Mesendoderm (in vitro differentiated cells): ENCODE measurements at regions not wholly inside any gene's neighbourhood (a gene's known extent, or its start where the extent isn't known, plus 50 kb on each side); places are given as distances from the start of the nearest gene placed in this dataset.
A peak's percentile ranks its signal among the peaks of the same experiment; 100 is the strongest.

Experiments used
- DNase-seq: peaks from one replicate; pipeline ENCODE4 v3.0.0; 2013
- H2AK5ac ChIP-seq: 2 replicates; pipeline ENCODE4 v1.6.1; 2013; ENCODE audit warnings: low read length, inconsistent platforms
- H2BK120ac ChIP-seq: 2 replicates; pipeline ENCODE4 v1.6.1; 2013; ENCODE audit warnings: low read depth, mild to moderate bottlenecking, low read length, moderate library complexity, mixed read lengths
- H2BK15ac ChIP-seq: replicated peaks from 2 replicates; pipeline ENCODE4 v1.6.1; 2013; ENCODE audit warnings: low read depth, mild to moderate bottlenecking, moderate library complexity
- H2BK5ac ChIP-seq: 2 replicates; pipeline ENCODE4 v1.6.1; 2013; ENCODE audit warnings: low read length, inconsistent platforms
- H3K18ac ChIP-seq: 2 replicates; pipeline ENCODE4 v1.6.1; 2013; ENCODE audit warnings: mild to moderate bottlenecking, low read length, mixed read lengths
- H3K23ac ChIP-seq: one replicate; pipeline ENCODE4 v1.6.1; 2013; ENCODE audit warnings: low read length
- H3K27ac ChIP-seq: 2 replicates; pipeline ENCODE4 v1.5.1; 2013; ENCODE audit warnings: low read depth, mild to moderate bottlenecking, inconsistent platforms, low read length, moderate library complexity
- H3K27me3 ChIP-seq: 2 replicates; pipeline ENCODE4 v1.6.1; 2013; ENCODE audit warnings: low read length, control low read depth, mild to moderate bottlenecking, inconsistent platforms; ENCODE audit not compliant: insufficient read depth, poor library complexity
- H3K36me3 ChIP-seq: 2 replicates; pipeline ENCODE4 v1.6.1; 2013; ENCODE audit warnings: low read length, inconsistent platforms; ENCODE audit not compliant: control insufficient read depth, insufficient read depth
- H3K4ac ChIP-seq: one replicate; pipeline ENCODE4 v1.6.1; 2013; ENCODE audit warnings: low read depth, mild to moderate bottlenecking, low read length, moderate library complexity
- H3K4me1 ChIP-seq: 2 replicates; pipeline ENCODE4 v1.6.1; 2013; ENCODE audit warnings: low read depth, low read length, inconsistent platforms; ENCODE audit not compliant: control insufficient read depth
- H3K4me2 ChIP-seq: 2 replicates; pipeline ENCODE4 v1.6.1; 2013; ENCODE audit warnings: low read length
- H3K4me3 ChIP-seq: 2 replicates; pipeline ENCODE4 v1.5.1; 2013; ENCODE audit warnings: mild to moderate bottlenecking, low read length
- H3K56ac ChIP-seq: one replicate; pipeline ENCODE4 v1.6.1; 2013; ENCODE audit warnings: low read length
- H3K79me1 ChIP-seq: 2 replicates; pipeline ENCODE4 v1.6.1; 2013; ENCODE audit warnings: low read length, inconsistent platforms
- H3K79me2 ChIP-seq: 2 replicates; pipeline ENCODE4 v1.6.1; 2013; ENCODE audit warnings: mild to moderate bottlenecking, low read length; ENCODE audit not compliant: control insufficient read depth, insufficient read depth
- H3K9ac ChIP-seq: 2 replicates; pipeline ENCODE4 v1.6.1; 2013; ENCODE audit warnings: low read length, inconsistent platforms
- H4K5ac ChIP-seq: one replicate; pipeline ENCODE4 v1.6.1; 2013; ENCODE audit warnings: low read length
- H4K8ac ChIP-seq: one replicate; pipeline ENCODE4 v1.6.1; 2013; ENCODE audit warnings: low read depth, mild to moderate bottlenecking, control low read depth, low read length, moderate library complexity
- WGBS: extraction: QIAGEN DNeasy Blood & Tissue Kit; methylation state at CpG from one replicate; pipeline ENCODE4 v1.1.7; 2013; ENCODE audit warnings: low lambda C conversion rate, missing lambda C conversion rate; ENCODE audit not compliant: insufficient coverage; ENCODE audit errors: extremely low coverage; 5-methylcytosine and 5-hydroxymethylcytosine counted together

- Histone ChIP-seq H3K36me3 (no peaks in the 10 kb centered on the region), H3K27me3 (no peaks in the 10 kb centered on the region), H4K8ac (no peak overlapping the region), H4K5ac (no peak overlapping the region), H3K56ac (no peak overlapping the region), H3K4me2 (no peak overlapping the region), H3K4me1 (no peaks in the 10 kb centered on the region), H3K23ac (no peak overlapping the region), H3K9ac (no peak overlapping the region), H2BK120ac (no peak overlapping the region), H2BK15ac (no peak overlapping the region), H3K4ac (no peak overlapping the region), H2BK5ac (no peak overlapping the region), H3K79me2 (no peaks in the 10 kb centered on the region), H3K18ac (no peak overlapping the region), H3K4me3 (no peak overlapping the region), H3K79me1 (no peaks in the 10 kb centered on the region), H3K27ac (no peak overlapping the region), H2AK5ac (no peak overlapping the region)
- DNase-seq, result no peak
- no CpG with 5 or more reads among the region's 18 CpGs for WGBS
Measured at GRCh38 chr18:78769502-78770105, 210.0 kb upstream of the SALL3 start.

- Histone ChIP-seq H3K27me3 (no peaks in the 10 kb centered on the region), H3K4ac (no peak overlapping the region), H3K79me1 (no peaks in the 10 kb centered on the region), H3K9ac (no peak overlapping the region), H4K8ac (no peak overlapping the region), H3K23ac (no peak overlapping the region), H3K4me2 (no peak overlapping the region), H2AK5ac (no peak overlapping the region), H3K4me1 (no peaks in the 10 kb centered on the region), H3K36me3 (no peaks in the 10 kb centered on the region), H3K4me3 (no peak overlapping the region), H3K18ac (no peak overlapping the region), H2BK120ac (no peak overlapping the region), H3K79me2 (no peaks in the 10 kb centered on the region), H2BK5ac (no peak overlapping the region), H2BK15ac (no peak overlapping the region), H3K56ac (no peak overlapping the region), H4K5ac (no peak overlapping the region), H3K27ac (no peak overlapping the region)
- peak; percentile 54 for DNase-seq
- WGBS, result no CpG with 5 or more reads among the region's 21 CpGs
Measured at GRCh38 chr18:78770139-78770822, 209.3 kb upstream of the SALL3 start.

GRCh38 chr18:78770823-78771139 lies 208.8 kb upstream of the SALL3 start:
- no peak overlapping the region for H3K18ac ChIP-seq
- no peak overlapping the region for H2BK5ac ChIP-seq
- H3K27ac ChIP-seq, result no peak overlapping the region
- H3K4me2 ChIP-seq, result no peak overlapping the region
- no peak overlapping the region for H4K5ac ChIP-seq
- no peaks in the 10 kb centered on the region for H3K79me2 ChIP-seq
- H2AK5ac ChIP-seq, result no peak overlapping the region
- H3K9ac ChIP-seq, result no peak overlapping the region
- no peak overlapping the region for H3K56ac ChIP-seq
- no peak overlapping the region for H2BK120ac ChIP-seq
- no peak overlapping the region for H2BK15ac ChIP-seq
- H4K8ac ChIP-seq, result no peak overlapping the region
- no peak for DNase-seq
- H3K27me3 ChIP-seq, result no peaks in the 10 kb centered on the region
- H3K23ac ChIP-seq, result no peak overlapping the region
- no peak overlapping the region for H3K4ac ChIP-seq
- no peak overlapping the region for H3K4me3 ChIP-seq
- H3K79me1 ChIP-seq, result no peaks in the 10 kb centered on the region
- WGBS, result no CpG with 5 or more reads among the region's 12 CpGs
- H3K36me3 ChIP-seq, result no peaks in the 10 kb centered on the region
- H3K4me1 ChIP-seq, result no peaks in the 10 kb centered on the region

- Histone ChIP-seq H3K18ac (no peak overlapping the region), H2BK120ac (no peak overlapping the region), H2AK5ac (no peak overlapping the region), H3K27me3 (no peaks in the 10 kb centered on the region), H3K4me1 (no peaks in the 10 kb centered on the region), H3K4me2 (no peak overlapping the region), H3K27ac (no peak overlapping the region), H3K4ac (no peak overlapping the region), H3K23ac (no peak overlapping the region), H4K8ac (no peak overlapping the region), H3K79me2 (no peaks in the 10 kb centered on the region), H2BK5ac (no peak overlapping the region), H3K9ac (no peak overlapping the region), H3K4me3 (no peak overlapping the region), H3K56ac (no peak overlapping the region), H4K5ac (no peak overlapping the region), H2BK15ac (no peak overlapping the region), H3K36me3 (no peaks in the 10 kb centered on the region), H3K79me1 (no peaks in the 10 kb centered on the region)
- DNase-seq, result no peak
- WGBS, result no CpG with 5 or more reads among the region's 22 CpGs
Measured at GRCh38 chr18:78771496-78772359, 207.9 kb upstream of the SALL3 start.

- Histone ChIP-seq H3K4me1 (no peaks in the 10 kb centered on the region), H4K8ac (no peak overlapping the region), H3K4me3 (no peak overlapping the region), H2BK120ac (no peak overlapping the region), H2BK15ac (no peak overlapping the region), H2AK5ac (no peak overlapping the region), H3K36me3 (no peaks in the 10 kb centered on the region), H3K23ac (no peak overlapping the region), H3K56ac (no peak overlapping the region), H3K4me2 (no peak overlapping the region), H4K5ac (no peak overlapping the region), H3K79me2 (no peaks in the 10 kb centered on the region), H3K27me3 (no peaks in the 10 kb centered on the region), H3K27ac (no peak overlapping the region), H3K4ac (no peak overlapping the region), H2BK5ac (no peak overlapping the region), H3K18ac (no peak overlapping the region), H3K9ac (no peak overlapping the region), H3K79me1 (no peaks in the 10 kb centered on the region)
- WGBS, result no CpG with 5 or more reads among the region's 26 CpGs
- DNase-seq, result no peak
Measured at GRCh38 chr18:78772360-78773302, 207.0 kb upstream of the SALL3 start.
